ENCODE measurements at regions not wholly inside any gene's neighbourhood (a gene's known extent, or its start where the extent isn't known, plus 50 kb on each side); places are given as distances from the start of the nearest gene placed in this dataset.
"Not testable (repeated sequence)": the region's sequence is repeated elsewhere in the genome, so short reads cannot be mapped to it uniquely, and the experiment has no call there.

DNA sequence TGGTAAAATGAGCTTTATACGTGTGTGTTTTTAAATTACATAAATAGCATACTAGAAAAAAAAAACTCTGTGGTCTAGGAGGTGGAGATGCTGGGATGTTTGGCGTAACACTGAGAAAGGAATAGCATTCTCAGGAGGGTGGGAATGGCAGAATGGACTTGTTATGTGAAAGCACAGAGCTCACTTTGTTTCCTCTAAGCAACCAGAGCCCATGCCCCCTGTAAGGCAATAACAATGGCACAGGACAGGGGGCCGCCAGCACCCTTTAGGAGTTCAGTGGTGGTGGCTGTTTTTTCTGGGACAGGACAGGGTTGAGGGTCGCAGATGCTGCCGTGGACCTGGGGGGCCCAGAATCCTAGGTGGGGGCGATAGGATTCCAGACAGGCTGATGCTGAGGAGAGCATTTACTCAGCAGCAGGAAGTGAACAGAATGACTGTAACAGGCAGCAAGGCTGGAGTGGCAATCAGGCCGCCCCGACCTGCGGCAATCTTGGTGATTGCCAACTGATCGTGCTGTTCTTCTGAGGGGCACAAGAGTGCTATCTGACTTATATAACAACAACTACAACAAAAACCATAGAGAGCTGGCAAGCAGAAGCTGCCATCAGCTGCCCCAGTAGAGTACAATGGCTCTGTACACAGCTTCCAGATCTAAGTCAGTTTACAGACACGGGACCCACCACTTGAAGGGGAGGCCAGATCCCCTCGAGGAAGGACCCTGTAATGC is 160.4 kb downstream of the UACA start:
- in situ Hi-C loops (cut with HindIII; ENCODE audit: low sequenced_read_pairs) = no loop called here

DNA sequence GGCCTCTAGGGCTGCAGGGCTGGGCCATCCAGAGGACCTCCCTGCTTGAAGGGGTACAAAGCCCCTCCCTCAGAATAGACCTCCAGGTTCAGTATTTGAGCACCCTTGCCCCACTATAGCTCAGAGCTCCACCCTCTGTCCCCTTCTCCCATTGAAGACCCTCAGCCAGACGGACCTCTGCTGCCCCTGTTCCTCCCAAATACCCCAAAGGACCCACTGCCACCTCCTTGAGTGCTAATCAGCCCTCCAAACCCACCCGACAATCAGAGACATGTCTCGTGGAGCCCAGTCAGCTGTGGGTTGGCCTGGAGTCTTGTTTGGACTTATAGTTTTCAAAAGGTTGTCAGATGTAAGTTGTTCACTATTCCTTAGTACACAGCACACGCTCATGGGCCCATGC is 161.1 kb downstream of the UACA start:
- in situ Hi-C loops (cut with HindIII; ENCODE audit: low sequenced_read_pairs) = no loop called here

DNA sequence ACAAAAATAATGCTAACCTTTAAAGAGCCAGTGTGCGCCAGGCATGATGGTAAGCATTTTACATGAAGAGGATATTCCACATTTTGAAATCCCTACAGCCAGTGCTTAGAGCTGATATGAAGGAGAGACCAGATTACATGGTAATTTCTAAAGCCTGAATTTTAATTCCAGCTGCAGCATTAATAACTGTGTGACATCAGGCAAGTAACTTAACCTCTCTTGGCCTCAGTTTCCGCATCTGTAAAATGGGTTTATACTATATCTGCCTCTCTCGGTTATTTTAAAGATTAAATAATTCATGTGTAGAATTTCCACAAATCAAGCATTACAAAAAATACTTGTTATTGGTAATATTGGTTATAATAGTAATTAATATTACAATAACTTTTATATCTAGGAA is 165.4 kb downstream of the UACA start:
- in situ Hi-C loops (cut with HindIII; ENCODE audit: low sequenced_read_pairs) = no loop called here

DNA sequence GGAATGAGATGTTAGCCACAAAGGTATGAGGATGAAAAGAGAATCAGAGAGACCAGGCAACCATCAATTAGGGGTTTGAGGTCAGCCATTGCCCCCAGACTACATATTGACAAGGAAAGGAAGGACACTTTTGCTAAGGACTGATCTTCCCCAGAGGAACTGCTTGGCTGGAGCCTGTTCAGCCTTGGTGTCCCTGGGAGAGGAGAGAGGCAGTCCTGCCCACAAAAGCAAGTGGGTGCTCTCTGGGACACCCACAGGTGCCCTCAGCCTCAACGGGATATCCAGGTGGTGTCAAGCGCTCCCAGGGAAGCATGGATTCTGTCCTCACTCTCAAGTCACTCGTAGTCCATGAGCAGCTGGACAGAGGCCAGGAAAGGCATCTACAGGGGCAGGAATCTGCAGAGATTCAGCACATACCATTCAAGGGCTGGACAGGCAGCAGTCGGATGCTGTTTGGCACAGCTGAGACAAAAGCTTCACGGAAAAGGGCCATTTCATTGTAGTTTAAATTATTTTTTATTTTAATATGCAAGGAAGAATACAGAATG is 166.2 kb downstream of the UACA start:
- in situ Hi-C loops (cut with HindIII; ENCODE audit: low sequenced_read_pairs) = no loop called here

DNA sequence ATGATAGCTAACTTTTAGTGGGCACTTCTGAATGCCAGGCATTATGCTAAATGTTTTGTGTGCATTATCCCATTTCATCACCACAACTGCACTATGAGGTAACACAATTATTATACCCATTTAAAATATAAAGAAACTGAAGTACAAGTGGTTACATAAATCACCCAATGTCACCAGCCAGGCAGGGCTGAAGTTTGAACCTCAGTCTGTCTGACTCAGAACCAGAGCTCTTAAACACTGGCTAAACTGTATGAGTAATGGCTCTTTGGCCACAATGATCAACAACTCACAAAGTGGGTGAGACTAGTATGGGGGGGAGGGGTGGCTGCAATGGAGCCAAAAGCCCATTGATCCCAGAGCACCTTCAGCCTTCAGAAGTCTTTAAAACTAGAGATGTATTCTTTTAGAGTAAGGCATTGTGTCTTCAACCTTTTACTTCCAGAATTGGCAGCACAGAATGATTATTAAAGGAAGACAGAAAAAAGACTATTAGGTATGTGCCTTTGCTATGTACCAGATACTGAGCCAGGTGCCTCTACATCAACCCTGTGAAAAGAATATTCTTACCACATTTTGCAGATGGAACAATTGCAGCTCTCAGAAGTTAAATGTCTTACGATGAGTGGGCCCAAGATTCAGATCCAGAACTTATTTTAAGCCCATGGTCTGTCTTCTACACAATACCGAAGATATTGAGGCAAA is 166.9 kb downstream of the UACA start:
- in situ Hi-C loops (cut with HindIII; ENCODE audit: low sequenced_read_pairs) = no loop called here

DNA sequence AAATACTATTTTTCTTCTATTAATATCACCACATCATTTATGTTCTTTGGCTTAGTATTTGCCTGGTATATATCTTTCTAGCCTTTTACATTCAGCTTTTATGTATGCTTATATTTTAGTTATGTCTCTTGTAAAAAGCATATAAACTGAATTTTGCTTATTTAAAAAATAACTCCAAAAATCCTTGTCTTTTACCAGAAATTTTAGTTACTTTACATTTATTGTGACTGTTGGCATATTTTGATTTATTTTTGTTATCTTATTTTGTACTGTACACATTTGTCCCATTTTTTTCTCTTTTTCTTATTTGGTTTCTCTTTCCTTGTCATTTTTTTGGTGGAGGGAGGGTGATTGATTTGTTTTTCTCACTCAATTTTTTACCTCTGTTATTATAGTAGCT is 169.6 kb downstream of the UACA start:
- in situ Hi-C loops (cut with HindIII; ENCODE audit: low sequenced_read_pairs) = no loop called here

DNA sequence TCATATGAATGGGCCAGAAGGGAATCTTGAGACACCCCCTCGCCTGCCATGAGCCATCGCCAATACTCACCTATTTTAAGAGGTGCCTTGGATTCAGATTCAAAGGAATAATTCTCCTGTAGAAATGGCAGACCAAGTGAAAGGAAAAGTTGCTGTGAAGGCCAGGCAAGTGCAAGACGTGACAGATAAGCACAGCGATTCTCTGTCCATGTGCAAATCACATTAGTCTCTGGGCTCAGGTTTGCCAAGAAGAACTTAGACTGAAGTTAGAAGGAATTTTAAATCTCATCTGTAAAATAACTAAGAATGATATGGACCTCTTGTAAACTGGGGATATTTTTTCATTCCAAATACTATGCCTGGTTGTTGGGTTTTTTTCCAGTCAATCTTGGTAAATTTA is 173.6 kb downstream of the UACA start:
- in situ Hi-C loops (cut with HindIII; ENCODE audit: low sequenced_read_pairs) = no loop called here

DNA sequence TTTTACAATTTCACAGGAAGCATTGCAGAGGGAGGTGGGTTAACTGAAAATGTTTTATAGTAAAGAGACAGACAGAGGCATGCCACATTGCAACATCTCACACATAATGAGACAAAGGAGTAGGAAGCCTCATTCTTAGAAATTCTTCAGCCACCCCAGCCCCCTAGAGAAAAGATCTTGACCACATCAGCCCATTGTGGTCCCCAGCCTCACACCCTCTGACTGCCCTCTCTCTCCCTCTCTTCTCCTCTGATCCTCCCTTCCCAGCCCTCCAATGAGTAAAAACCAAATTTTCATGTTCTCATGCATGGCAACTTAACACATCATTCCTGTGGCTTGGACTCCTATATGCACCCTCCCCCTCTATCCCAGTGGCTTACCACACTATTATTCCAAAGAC is 174.1 kb downstream of the UACA start:
- in situ Hi-C loops (cut with HindIII; ENCODE audit: low sequenced_read_pairs) = no loop called here

DNA sequence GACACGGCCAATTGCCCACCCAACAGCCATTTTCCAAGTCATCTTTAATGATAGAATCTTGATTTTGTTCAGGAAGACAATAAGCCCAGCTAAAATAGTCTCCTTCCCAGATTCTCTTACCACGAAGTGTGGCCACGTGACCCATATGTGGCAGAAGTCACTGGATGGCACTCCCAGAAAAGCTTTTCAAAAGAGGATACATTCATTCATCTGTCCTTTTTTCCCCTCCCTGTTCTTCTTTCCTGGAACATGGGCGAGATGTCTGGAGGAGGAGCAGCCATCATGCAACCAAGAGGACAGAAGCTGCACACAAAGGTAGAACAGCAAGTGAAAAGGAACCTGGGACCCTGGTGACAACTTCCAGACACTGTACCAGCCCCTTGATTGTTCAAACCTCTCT is 174.7 kb downstream of the UACA start:
- in situ Hi-C loops (cut with HindIII; ENCODE audit: low sequenced_read_pairs) = no loop called here

DNA sequence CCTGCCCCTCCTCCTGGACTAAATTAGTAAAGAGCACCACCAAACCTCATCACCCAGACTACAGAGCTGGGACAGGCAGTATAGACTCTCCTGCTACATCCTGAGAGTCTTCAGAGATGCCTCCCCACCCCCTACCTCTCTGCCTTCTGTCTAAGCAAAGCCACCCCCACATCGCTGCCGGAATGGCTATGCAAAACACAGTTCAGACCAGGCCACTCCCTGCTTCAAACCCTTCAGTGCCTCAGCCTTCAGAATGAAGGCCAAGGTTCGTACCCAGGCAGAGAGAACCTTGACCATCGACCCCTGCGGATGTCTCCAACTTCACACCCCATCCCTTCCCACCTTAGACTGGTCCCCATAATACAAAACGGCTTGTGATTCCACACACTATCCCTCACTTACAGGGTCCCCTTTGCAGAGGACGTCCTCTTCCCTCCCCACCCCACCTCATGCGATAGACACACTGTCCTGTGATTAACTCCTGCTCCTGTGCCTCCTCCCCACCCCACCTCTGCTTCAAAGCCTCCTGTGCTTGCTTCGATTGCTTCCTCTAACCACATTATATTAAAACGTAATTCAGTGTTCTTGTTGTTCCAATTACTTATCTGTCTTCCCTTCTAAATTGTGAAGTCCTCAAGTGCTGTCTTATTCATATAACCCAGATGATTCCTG is 175.3 kb downstream of the UACA start:
- in situ Hi-C loops (cut with HindIII; ENCODE audit: low sequenced_read_pairs) = no loop called here

DNA sequence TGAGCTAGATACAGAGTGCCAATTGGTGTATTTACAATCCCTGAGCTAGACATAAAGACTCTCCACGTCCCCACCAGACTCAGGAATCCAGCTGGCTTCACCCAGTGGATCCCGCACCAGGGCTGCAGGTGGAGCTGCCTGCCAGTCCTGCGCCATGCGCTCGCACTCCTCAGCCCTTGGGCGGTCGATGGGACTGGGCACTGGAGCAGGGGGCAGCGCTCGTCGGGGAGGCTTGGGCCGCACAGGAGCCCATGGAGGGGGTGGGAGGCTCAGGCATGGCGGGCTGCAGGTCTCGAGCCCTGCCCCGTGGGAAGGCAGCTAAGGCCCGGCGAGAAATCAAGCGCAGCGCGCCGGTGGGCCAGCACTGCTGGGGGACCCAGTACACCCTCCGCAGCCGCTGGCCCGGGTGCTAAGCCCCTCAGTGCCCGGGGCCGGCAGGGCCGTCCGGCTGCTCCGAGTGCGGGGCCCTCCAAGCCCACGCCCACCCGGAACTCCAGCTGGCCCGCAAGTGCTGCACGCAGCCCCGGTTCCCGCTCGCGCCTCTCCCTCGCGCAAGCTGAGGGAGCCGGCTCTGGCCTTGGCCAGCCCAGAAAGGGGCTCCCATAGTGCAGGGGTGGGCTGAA is 176.2 kb downstream of the UACA start:
- in situ Hi-C loops (cut with HindIII; ENCODE audit: low sequenced_read_pairs) = not testable (repeated sequence)

DNA sequence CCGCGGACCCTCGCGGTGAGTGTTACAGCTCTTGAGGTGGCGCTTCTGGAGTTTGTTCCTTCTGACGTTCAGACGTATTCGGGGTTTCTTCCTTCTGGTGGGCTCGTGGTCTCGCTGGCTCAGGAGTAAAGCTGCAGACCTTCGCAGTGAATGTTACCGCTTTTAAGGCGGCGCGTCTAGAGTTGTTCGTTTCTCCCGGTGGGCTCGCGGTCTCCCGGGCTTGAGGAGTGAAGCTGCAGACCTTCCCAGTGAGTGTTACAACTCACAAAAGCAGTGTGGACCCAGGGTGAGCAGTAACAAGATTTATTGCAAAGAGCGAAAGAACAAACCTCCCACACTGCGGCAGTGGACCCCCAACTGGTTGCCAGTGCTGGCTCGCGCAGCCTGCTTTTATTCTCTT is 177.1 kb downstream of the UACA start:
- in situ Hi-C loops (cut with HindIII; ENCODE audit: low sequenced_read_pairs) = no loop called here

DNA sequence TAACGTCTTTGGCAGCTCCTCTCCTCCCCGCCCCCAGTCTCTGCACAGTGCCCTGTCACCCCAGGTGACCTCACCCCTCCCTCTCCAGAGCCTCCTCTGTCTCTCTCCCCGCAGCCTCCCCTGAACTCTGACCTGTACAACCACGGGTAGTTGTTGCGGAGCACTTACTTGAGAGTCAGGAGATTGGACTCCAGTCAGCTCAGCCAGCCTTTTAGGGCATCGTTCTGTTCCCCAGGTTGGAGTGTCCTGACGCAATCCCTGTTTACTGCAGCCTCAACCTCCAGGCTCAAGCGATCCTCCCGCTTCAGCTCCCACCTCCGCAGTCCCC is 177.7 kb downstream of the UACA start:
- in situ Hi-C loops (cut with HindIII; ENCODE audit: low sequenced_read_pairs) = no loop called here

DNA sequence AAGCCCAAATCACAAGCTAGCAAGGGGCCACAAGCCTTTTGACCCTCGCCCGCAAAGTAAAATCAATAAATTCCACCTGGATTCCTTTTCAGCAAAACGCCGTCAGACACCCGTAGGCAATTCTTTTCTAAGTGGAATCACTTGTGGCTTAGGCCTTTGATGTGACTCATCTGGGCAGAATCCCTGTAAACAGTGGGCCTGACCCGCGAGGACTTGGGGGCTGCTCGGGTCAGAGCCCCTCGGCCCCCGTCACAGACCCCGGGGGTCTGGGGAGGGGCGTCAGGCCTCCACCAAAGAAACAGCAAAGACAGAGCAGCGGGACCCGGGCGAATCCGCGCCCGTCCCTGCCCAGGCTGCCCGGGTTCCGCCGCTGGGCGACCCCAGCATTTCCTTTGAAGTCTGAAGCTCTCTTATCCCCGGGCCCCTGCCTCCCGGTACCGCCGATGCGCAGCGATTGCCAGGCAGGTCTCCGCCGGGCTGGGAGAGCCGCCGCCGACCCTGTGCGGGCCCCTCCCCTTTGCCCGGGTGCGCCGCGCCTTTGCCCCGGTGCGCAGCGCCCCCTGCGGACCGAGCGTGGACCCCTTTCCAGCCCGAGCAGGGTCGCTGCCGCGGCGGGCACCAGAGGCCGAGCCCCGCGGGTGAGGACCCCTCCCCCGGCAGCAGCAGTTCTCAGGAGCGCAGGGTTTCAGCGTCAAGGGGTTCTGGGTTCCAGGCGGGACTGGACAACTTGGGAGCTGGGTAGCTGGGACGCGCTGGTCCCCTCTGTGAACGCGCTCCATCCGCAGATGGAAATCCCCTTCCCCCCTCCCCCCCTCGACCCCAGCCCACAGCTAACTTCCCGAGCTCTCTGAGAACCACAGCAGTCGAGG is 178.3 kb downstream of the UACA start:
- in situ Hi-C loops (cut with HindIII; ENCODE audit: low sequenced_read_pairs) = no loop called here

DNA sequence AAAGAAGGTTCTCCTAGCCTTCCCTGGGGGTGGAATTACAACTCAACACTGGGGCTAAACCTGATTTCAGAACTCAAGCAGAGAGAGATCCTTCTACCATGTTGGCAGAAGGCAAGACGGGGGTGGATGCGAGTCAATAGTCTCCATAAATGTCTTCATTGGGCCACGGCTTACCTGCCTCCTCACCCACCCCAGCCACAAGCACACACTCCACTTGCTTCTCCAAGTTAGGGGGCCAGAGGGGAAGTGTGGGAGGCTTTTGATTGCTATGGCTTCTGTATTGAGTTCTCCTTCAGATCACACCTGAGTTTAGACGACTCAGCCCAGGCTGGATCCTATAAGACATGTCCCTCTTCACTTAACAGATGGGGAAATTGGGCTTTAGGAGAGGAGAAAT is 178.9 kb downstream of the UACA start:
- in situ Hi-C loops (cut with HindIII; ENCODE audit: low sequenced_read_pairs) = no loop called here

DNA sequence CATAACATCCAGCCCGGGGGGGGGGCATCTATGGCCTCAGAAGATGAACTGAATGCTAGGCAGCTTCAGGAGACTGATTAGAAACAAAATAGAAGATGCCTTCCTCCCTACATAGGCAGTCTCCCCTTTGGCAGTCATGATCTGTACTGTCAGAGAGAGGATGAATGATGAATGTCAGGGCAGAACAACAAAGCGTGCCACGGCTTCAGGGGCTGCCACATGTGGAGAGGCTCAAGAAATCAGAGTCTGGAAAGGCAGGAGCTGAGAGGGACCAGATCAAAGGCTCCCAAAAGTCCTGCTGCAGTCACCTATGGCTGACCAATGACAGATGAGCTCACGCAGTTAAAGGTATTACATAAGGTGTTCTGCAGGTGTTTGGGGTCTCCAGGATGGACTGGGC is 180.4 kb downstream of the UACA start:
- in situ Hi-C loops (cut with HindIII; ENCODE audit: low sequenced_read_pairs) = no loop called here

DNA sequence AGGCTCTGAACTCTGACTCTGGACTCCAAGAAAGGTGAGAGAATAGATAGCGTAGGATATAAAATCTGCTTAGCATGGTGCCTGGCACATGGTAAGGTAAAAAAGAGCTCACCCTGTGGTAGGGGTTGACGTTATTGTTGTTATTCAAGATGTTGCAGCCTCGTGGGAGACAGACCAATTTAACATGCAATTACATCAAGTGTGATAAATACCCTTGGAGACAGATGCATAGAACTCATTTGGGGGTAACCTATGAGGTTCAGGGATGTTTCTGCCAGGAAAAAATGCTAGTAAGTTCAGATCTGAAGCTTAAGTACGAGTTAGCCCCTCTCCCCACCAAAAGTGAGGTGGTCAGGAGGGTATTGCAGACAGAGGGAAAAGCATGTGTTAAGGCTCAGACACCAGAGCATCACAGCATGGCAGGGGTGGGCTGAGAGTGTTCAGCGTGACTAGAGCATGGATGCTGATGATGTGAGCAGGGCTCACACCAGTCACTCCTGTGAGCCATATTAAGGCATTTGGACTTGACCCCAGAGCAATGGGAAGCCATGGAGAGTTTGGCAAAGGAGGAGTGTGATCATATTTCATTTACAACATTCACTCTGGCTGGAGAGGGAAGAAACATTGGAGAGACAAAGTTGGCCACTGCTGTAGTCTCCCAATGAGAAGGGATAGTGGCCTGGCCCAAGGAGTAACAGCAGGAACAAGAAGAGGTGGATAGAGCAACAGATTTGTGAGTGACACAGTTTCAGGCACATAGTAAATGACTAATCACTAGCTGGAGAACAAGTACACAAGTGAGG is 181.0 kb downstream of the UACA start:
- in situ Hi-C loops (cut with HindIII; ENCODE audit: low sequenced_read_pairs) = no loop called here

DNA sequence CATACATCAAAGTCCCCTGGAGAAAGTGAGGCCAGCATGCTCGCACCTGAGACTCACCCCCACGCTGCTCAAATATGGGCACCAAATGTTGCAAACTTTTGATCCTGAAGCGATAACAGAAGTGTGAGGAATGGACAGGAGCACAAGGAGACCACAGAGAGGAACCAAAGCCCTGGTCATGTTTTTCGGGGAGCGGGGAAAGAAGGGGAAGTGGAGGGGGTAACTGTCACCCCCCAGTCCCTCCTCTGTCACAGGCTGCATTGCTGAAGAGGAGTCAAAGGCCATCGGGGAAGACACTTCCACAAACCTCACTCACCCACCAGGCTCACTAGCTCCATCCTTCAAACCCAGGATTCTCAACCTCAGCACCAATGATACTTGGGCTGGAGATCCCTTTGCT is 182.4 kb downstream of the UACA start:
- in situ Hi-C loops (cut with HindIII; ENCODE audit: low sequenced_read_pairs) = no loop called here

DNA sequence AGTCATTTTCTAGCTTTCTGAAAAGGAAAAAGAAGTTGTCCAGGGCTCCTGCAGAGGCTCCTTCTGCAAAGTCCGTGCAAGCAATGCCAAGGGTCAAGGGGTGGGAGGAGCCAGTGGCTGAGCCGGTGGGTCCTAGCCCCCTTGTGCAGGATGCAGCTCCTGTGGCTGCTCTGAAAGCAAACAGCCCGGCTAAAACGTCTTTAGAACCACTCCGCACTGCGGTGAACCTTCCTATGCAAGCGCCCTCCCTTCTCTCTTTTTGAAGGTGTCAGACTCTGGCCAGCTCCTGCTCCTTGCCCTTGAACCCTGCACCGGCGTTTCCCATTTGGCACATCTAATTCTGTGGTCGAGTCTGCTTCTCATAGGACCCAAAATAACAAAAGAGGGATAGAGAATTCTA is 183.1 kb downstream of the UACA start:
- in situ Hi-C loops (cut with HindIII; ENCODE audit: low sequenced_read_pairs) = no loop called here

DNA sequence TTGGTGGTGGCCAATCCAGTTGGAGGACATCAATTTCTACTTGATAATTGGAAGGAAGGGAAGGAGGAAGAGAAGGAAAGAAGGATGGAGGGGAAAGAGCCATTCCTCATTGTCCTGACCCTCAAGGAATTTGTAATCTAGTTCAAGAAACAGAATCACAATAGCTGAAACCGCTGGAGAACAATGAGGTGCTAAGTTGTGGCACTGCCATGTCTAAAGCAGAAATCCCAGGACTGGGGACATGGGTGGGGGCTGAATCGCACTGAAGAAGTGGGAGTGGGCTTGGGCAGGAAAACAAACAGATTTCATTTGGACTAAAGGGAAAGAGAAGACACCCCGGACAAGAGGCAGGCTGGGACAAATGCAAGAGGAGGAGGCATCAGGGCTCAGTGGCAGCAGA is 183.6 kb downstream of the UACA start:
- in situ Hi-C loops (cut with HindIII; ENCODE audit: low sequenced_read_pairs) = loop anchor here (5.0 kb wide), 1 partner anchor 48 kb away; no protein-coding TSS in a partner anchor

All from endothelial cell of hepatic sinusoid (primary cell).